ENCODE measurements at regions not wholly inside any gene's neighbourhood (a gene's known extent, or its start where the extent isn't known, plus 50 kb on each side); places are given as distances from the start of the nearest gene placed in this dataset.
"Not testable (repeated sequence)": the region's sequence is repeated elsewhere in the genome, so short reads cannot be mapped to it uniquely, and the experiment has no call there.

DNA sequence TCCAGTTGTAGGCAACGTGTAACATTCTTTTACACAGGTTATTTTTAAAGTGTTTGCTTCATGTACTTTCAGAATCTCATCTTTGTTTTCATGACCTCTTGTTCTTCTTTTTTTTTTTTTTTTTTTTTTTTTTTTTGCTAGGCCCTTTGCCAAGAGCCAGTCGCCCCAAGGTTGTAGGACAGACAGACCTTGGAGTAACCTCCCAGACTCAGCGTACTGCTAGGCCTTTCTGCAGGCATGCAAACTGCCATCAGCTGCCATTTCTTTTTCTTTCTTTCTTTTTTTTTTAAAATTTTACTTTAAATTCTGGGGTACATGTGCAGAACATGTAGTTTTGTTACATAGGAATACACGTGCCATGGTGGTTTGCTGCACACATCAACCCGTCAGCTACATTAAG is 452.3 kb upstream of the MDGA2 start:
- Mint-ChIP-seq H3K36me3 (no peaks in the 10 kb centered on the region), H3K4me3 (no peak overlapping the region), H3K9me3 (peaks cover 19% of the 10 kb centered on the region), H3K27ac (no peak overlapping the region), H3K27me3 (no peaks in the 10 kb centered on the region), H3K4me1 (ENCODE audit: low read depth in 2 of 2) (no peaks in the 10 kb centered on the region)
- ATAC-seq = no peak
- DNase-seq (ENCODE audit: low spot score) = no peak

DNA sequence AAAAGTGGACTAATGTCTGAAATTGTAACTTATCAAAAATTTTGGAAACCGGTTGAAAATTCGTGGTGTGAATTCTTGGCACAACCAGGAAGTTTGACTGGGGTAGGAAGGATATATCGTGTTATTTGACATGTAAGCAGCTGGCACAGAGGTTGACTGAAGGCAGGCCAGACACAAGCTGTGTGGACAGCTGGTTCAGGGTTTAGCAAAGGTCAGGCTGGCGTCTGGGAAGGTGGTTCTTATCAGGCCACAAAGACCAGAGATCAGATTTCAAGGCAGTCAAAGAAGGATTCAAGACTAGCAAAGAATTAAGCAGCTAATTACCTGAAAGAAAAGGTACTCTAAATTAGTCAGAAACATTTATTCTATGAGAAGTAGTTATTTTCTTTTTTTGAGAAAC is 450.2 kb upstream of the MDGA2 start:
- H3K4me1 Mint-ChIP-seq (ENCODE audit: low read depth in 2 of 2) = no peaks in the 10 kb centered on the region
- H3K27ac Mint-ChIP-seq = no peak overlapping the region
- no peak for ATAC-seq
- no peaks in the 10 kb centered on the region for H3K27me3 Mint-ChIP-seq
- peaks cover 19% of the 10 kb centered on the region for H3K9me3 Mint-ChIP-seq
- H3K36me3 Mint-ChIP-seq = no peaks in the 10 kb centered on the region
- no peak for DNase-seq (ENCODE audit: low spot score)
- no peak overlapping the region for H3K4me3 Mint-ChIP-seq

DNA sequence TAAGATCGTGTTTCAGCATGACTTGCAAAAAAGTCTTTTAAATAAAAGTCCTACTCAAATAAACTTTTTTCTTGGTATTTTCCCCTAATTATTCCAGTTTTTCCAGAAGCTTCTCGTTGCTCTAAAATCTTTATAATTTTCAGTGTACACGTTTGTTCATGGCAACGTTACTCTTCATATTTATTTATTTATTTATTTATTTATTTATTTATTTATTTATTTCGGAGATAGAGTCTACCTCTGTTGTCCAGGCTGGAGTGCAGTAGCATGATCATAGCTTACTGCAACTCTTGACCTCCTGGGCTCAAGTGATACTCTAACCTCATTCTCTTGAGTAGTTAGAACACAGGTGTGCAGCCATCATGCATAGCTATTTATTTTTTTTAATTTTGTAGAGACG is 438.3 kb upstream of the MDGA2 start:
- DNase-seq (ENCODE audit: low spot score) (no peak), ATAC-seq (no peak)
- Mint-ChIP-seq H3K4me3 (no peak overlapping the region), H3K36me3 (no peaks in the 10 kb centered on the region), H3K9me3 (peaks cover 12% of the 10 kb centered on the region), H3K4me1 (ENCODE audit: low read depth in 2 of 2) (no peaks in the 10 kb centered on the region), H3K27me3 (no peaks in the 10 kb centered on the region), H3K27ac (no peak overlapping the region)

DNA sequence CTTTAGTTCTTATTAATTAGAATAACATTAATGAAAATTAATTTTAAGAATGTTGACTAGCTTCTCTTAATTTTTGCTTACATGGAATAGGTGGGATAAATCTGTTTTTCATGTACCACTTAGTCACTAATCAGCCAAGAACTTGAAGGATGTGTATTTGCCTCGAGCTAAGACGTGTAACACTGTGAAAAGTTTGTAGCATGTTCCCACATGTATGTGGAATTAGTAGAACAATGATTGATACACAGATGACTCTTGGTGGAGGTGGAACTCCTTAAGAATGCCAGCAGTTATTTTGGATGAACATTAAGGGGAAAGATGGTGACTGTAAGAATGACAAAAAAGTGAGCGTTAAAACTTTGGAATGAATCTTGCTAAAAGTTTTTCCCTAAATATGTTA is 435.7 kb upstream of the MDGA2 start:
- no peak for ATAC-seq
- Mint-ChIP-seq H3K4me1 (ENCODE audit: low read depth in 2 of 2) (no peaks in the 10 kb centered on the region), H3K9me3 (peaks cover 15% of the 10 kb centered on the region), H3K4me3 (no peak overlapping the region), H3K36me3 (no peaks in the 10 kb centered on the region), H3K27me3 (no peaks in the 10 kb centered on the region), H3K27ac (no peak overlapping the region)
- DNase-seq (ENCODE audit: low spot score) = no peak

DNA sequence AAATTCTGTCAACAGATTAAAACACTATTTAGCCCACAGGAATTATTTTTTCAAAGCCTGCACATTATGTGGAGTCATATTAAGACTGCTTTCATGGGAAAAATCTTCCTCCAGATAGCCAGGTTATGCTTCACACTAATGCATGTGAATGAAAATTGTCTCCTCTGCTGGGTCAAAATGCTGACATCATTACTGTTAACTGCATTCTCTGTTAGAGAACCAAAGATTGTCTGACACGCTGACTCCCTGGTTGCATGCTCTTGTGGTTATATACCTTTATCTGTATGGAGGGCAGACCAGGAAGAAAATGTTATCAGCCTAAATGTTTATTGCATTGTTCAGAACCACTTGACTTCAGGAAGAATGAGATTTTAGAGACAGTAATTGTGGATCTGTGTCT is 432.2 kb upstream of the MDGA2 start:
- Mint-ChIP-seq H3K27me3 (no peaks in the 10 kb centered on the region), H3K4me1 (ENCODE audit: low read depth in 2 of 2) (no peaks in the 10 kb centered on the region), H3K4me3 (no peak overlapping the region), H3K9me3 (peaks cover 23% of the 10 kb centered on the region), H3K27ac (no peak overlapping the region), H3K36me3 (no peaks in the 10 kb centered on the region)
- no peak for ATAC-seq
- DNase-seq (ENCODE audit: low spot score) = no peak

DNA sequence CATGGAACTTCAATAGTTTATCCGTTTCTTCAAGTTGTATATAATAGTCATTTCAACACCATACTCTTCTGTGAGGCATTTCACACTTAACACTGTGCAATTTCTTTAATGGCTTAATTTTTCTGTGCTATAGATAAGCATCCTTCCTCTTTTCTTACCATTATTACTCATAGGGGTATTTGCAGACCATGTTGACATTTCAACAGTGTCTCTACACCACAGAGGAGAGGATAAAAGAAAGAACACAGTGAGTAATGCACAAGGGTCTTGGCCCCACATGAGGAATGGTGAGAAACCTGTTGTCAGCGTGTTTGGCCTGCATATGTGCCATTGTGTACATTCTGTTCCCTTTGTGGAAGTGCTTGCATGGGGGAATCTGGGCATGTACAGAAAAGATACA is 421.5 kb upstream of the MDGA2 start:
- ATAC-seq (no peak), DNase-seq (ENCODE audit: low spot score) (no peak)
- Mint-ChIP-seq H3K9me3 (peaks cover 12% of the 10 kb centered on the region), H3K27ac (no peak overlapping the region), H3K27me3 (no peaks in the 10 kb centered on the region), H3K4me1 (ENCODE audit: low read depth in 2 of 2) (no peaks in the 10 kb centered on the region), H3K36me3 (peaks cover 9% of the 10 kb centered on the region), H3K4me3 (no peak overlapping the region)

DNA sequence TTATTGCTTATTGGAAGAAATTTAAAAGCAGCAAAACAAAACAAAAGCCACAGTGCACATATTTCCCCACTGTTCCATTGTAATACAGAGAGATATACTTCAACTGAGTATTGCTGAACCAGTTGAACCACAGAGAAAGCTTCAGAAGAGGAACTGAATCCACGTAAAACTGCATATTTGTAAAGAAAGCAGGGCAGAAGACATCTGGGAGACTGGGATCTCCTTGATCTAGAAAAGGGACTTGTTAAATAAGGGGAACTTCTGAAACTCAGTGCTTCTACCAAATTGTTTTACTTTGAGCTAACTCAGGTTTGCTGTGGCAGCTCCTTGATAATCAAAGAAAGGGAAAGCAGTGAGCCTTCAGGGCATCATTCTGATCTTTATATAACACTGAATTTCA is 411.1 kb upstream of the MDGA2 start:
- H3K27me3 Mint-ChIP-seq = no peaks in the 10 kb centered on the region
- no peak overlapping the region for H3K4me3 Mint-ChIP-seq
- peaks cover 4% of the 10 kb centered on the region for H3K36me3 Mint-ChIP-seq
- ATAC-seq = no peak
- no peak for DNase-seq (ENCODE audit: low spot score)
- H3K4me1 Mint-ChIP-seq (ENCODE audit: low read depth in 2 of 2) = no peaks in the 10 kb centered on the region
- no peak overlapping the region for H3K27ac Mint-ChIP-seq
- peaks cover 34% of the 10 kb centered on the region for H3K9me3 Mint-ChIP-seq

DNA sequence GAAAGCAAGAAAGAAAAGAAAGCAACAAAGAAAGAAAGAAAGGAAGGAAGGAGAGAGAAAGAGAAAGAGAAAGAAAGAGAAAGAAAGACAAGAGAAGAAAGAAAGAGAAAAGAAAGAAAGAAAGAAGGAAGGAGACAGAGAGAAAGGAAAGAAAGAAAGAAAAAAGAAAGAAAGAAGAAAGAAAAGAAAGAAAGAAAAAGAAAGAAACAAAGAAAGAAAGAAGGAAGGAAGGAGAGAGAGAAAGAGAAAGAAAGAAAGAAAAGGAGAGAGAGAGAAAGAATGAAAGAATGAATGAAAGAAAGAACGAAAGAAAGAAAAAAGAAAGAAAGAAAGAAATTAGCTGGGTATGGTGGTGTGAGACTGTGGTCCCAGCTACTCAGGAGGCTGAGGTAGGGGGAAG is 400.1 kb upstream of the MDGA2 start:
- Mint-ChIP-seq H3K4me3 (no peak overlapping the region), H3K27ac (no peak overlapping the region), H3K36me3 (peaks cover 12% of the 10 kb centered on the region), H3K27me3 (no peaks in the 10 kb centered on the region), H3K9me3 (peaks cover 29% of the 10 kb centered on the region), H3K4me1 (ENCODE audit: low read depth in 2 of 2) (no peaks in the 10 kb centered on the region)
- DNase-seq (ENCODE audit: low spot score) (no peak), ATAC-seq (no peak)

DNA sequence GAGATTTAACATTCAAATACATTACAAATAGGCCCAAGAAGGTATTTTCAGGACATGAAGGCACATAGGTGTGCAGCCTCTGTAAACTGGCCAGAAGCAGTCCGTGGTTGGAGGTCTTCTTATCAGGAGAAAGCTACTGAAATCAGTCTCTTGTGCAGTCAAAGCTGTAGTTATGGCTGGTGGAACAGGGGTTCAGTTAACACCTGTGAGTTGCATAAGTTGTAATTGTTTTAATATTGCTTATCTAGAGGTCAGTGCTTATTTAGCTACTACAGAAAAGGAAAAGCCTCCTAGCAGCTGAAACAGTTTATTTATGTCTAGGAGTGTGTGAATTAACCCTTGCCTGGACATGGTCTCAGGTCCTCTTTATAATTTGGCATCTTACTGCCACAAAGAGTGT is 377.6 kb upstream of the MDGA2 start:
- no peak overlapping the region for H3K27ac Mint-ChIP-seq
- H3K4me3 Mint-ChIP-seq = no peak overlapping the region
- no peaks in the 10 kb centered on the region for H3K4me1 Mint-ChIP-seq (ENCODE audit: low read depth in 2 of 2)
- ATAC-seq (no peak), DNase-seq (ENCODE audit: low spot score) (no peak)
- H3K9me3 Mint-ChIP-seq = peaks cover 11% of the 10 kb centered on the region
- no peaks in the 10 kb centered on the region for H3K27me3 Mint-ChIP-seq
- peaks cover 5% of the 10 kb centered on the region for H3K36me3 Mint-ChIP-seq

DNA sequence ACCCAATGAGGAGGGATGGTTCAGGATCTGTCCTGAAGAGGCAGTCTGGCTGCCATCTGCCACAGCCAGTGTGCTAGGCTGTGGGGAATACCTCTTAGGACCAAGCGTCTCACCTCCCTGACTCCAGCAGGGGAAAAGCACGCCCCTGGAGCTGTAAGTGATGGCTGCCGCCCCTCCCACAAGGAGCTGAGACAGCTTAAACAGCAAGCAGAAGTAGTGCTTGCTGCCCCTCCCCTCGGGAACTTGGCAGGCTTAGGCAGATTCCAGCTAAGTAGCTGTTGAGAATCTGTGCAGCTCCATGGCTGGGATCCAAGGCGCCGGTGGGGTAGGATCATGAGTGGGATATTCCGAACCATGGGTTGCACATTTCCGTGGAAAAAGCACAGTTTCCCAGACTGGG is 360.4 kb upstream of the MDGA2 start:
- H3K4me1 Mint-ChIP-seq (ENCODE audit: low read depth in 2 of 2) = no peaks in the 10 kb centered on the region
- H3K9me3 Mint-ChIP-seq = peaks cover 41% of the 10 kb centered on the region
- no peak overlapping the region for H3K4me3 Mint-ChIP-seq
- H3K27me3 Mint-ChIP-seq = no peaks in the 10 kb centered on the region
- peak in 1 of 2 donors; percentile 33 for ATAC-seq
- no peak overlapping the region for H3K27ac Mint-ChIP-seq
- peaks cover 32% of the 10 kb centered on the region for H3K36me3 Mint-ChIP-seq
- DNase-seq (ENCODE audit: low spot score) = no peak

DNA sequence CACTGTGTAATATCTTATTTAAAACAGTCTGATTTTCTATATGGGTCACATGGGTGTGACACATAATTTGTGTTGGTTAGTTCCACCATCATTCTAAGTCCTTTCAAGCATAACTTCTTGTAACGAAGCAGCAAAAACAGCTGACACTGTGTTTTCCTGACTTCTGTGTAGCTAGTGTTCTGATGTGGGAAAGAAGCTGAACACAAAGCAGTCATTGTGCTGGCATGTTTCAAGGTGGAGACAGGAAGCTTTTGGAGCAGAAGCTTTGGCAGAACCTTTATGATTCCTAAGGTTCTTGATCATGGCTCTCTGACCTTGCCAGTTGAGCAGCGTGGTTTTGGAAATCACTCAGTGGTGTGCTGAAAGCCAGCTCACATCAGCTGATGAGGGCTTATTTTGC is 351.7 kb upstream of the MDGA2 start:
- H3K27ac Mint-ChIP-seq = no peak overlapping the region
- peaks cover 8% of the 10 kb centered on the region for H3K9me3 Mint-ChIP-seq
- no peaks in the 10 kb centered on the region for H3K4me1 Mint-ChIP-seq (ENCODE audit: low read depth in 2 of 2)
- H3K27me3 Mint-ChIP-seq = no peaks in the 10 kb centered on the region
- ATAC-seq = no peak
- H3K36me3 Mint-ChIP-seq = peaks cover 4% of the 10 kb centered on the region
- H3K4me3 Mint-ChIP-seq = no peak overlapping the region
- no peak for DNase-seq (ENCODE audit: low spot score)

DNA sequence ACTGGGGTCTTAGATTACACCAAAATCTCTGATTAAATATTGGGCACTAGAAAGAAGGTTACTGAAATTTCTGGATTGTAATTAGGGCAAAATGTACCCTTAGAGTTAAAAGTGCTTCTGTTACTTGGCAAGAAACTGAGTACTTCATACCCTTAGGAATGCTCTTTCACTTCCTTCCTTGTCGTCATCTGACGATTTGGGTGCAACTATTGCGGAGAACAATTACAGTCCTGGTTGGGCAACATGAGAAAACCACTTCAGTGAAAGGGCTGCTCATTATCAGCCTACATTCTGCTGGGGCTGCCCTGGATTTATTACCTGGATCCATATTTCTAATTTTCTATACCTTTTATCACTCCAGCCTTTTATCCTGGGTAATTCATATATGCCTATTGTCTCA is 348.5 kb upstream of the MDGA2 start:
- no peaks in the 10 kb centered on the region for H3K27me3 Mint-ChIP-seq
- DNase-seq (ENCODE audit: low spot score) (no peak), ATAC-seq (no peak)
- H3K4me3 Mint-ChIP-seq = no peak overlapping the region
- no peaks in the 10 kb centered on the region for H3K4me1 Mint-ChIP-seq (ENCODE audit: low read depth in 2 of 2)
- peaks cover 4% of the 10 kb centered on the region for H3K36me3 Mint-ChIP-seq
- H3K27ac Mint-ChIP-seq = no peak overlapping the region
- peaks cover 5% of the 10 kb centered on the region for H3K9me3 Mint-ChIP-seq

DNA sequence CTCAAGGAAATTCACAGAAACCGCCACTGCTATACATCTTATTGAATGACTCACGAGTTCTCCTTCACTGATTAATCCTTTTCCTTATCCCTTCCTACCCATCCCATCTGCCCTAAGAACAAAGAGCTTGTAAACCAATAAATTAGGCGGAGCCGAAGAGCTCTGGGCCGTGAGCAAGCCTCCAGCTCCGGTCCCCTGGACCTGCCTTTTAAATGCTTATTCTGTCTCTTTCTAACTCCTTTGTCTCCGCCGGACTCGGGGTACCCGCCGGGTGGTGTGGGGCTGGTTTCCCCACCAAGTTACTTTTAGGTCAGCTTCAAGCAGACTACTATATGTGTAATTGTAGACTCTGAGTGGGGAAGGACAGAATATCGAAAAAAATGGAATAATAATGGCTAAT is 336.1 kb upstream of the MDGA2 start:
- peaks cover 15% of the 10 kb centered on the region for H3K9me3 Mint-ChIP-seq
- H3K27me3 Mint-ChIP-seq; ATAC-seq; H3K36me3 Mint-ChIP-seq; H3K4me1 Mint-ChIP-seq (ENCODE audit: low read depth in 2 of 2); H3K4me3 Mint-ChIP-seq; DNase-seq (ENCODE audit: low spot score); H3K27ac Mint-ChIP-seq: not testable (repeated sequence)

DNA sequence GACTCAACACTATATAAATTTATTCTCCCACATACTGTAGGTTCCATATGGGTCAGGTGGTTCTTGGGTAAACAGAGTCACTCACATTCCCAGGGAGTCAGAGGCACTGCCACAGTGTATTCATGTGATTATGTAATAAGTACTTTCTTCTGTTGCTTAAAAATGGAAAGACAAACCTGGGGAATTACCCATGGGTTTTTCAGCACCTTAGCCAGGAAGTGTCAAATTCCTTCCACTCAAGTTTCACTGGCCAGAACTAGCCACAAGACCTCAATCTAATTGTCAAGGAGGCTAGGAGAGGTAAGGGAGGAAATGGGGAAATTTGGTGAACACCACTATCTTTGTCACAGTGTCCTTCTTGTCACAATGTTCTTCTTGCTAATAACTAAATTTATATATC is 333.2 kb upstream of the MDGA2 start:
- ATAC-seq (no peak), DNase-seq (ENCODE audit: low spot score) (no peak)
- peaks cover 15% of the 10 kb centered on the region for H3K9me3 Mint-ChIP-seq
- H3K36me3 Mint-ChIP-seq = no peaks in the 10 kb centered on the region
- no peak overlapping the region for H3K27ac Mint-ChIP-seq
- H3K4me3 Mint-ChIP-seq = no peak overlapping the region
- no peaks in the 10 kb centered on the region for H3K27me3 Mint-ChIP-seq
- H3K4me1 Mint-ChIP-seq (ENCODE audit: low read depth in 2 of 2) = no peaks in the 10 kb centered on the region

DNA sequence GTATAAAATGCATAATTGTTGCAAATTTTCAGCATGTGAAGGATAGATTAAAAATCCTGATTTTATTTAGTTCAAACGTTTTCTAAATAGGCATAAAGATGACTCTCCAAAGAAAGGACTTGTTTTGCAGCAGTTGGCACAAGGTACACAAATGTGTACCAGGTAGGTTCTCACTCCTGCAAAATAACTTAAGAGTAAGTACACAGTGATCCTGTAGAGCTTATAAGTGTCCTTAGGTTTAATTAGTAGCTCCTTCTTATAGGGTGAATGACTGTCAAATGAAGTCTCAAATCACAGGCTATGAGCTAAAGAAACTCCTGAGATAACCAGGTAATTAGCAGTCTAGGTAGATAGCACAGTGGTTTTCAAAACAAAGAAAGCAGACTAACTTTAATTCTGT is 330.6 kb upstream of the MDGA2 start:
- Mint-ChIP-seq H3K4me3 (no peak overlapping the region), H3K4me1 (ENCODE audit: low read depth in 2 of 2) (no peaks in the 10 kb centered on the region), H3K27me3 (no peaks in the 10 kb centered on the region), H3K27ac (no peak overlapping the region), H3K36me3 (no peaks in the 10 kb centered on the region), H3K9me3 (peaks cover 13% of the 10 kb centered on the region)
- ATAC-seq (no peak), DNase-seq (ENCODE audit: low spot score) (no peak)

DNA sequence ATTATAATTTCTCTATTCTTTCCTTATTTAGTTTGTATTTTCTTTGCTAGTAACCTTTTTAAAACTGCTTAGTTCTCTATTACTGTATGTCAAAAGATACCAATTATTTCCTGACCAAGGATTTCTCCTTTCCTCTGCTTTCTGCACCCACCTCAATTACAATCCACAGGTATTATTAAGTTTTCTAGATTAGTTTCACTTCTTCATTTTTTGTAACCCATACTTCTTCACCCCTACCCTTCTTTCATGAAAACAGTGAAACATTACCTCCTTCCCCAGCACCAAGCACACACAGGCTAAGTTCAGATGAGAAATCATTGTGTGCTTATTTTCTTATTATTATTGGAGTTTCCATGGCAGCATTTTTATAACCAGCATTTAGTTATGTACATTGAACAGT is 318.5 kb upstream of the MDGA2 start:
- no peak overlapping the region for H3K27ac Mint-ChIP-seq
- no peaks in the 10 kb centered on the region for H3K36me3 Mint-ChIP-seq
- no peaks in the 10 kb centered on the region for H3K4me1 Mint-ChIP-seq (ENCODE audit: low read depth in 2 of 2)
- no peak overlapping the region for H3K4me3 Mint-ChIP-seq
- H3K9me3 Mint-ChIP-seq = peaks cover 14% of the 10 kb centered on the region
- no peak for ATAC-seq
- H3K27me3 Mint-ChIP-seq = no peaks in the 10 kb centered on the region
- DNase-seq (ENCODE audit: low spot score) = no peak
